ENCODE measurements at regions not wholly inside any gene's neighbourhood (a gene's known extent, or its start where the extent isn't known, plus 50 kb on each side); places are given as distances from the start of the nearest gene placed in this dataset.
"Not testable (repeated sequence)": the region's sequence is repeated elsewhere in the genome, so short reads cannot be mapped to it uniquely, and the experiment has no call there.

- TF ChIP-seq EP300 (IDR thresholded peaks at IDR 0.05) (no peak), POLR2A (IDR thresholded peaks at IDR 0.05) (no peak)
- TF ChIP-seq, protein P1, sequence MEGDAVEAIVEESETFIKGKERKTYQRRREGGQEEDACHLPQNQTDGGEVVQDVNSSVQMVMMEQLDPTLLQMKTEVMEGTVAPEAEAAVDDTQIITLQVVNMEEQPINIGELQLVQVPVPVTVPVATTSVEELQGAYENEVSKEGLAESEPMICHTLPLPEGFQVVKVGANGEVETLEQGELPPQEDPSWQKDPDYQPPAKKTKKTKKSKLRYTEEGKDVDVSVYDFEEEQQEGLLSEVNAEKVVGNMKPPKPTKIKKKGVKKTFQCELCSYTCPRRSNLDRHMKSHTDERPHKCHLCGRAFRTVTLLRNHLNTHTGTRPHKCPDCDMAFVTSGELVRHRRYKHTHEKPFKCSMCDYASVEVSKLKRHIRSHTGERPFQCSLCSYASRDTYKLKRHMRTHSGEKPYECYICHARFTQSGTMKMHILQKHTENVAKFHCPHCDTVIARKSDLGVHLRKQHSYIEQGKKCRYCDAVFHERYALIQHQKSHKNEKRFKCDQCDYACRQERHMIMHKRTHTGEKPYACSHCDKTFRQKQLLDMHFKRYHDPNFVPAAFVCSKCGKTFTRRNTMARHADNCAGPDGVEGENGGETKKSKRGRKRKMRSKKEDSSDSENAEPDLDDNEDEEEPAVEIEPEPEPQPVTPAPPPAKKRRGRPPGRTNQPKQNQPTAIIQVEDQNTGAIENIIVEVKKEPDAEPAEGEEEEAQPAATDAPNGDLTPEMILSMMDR (IDR thresholded peaks at IDR 0.05), result no peak
- DNase-seq, result no peak
- H3K27me3 ChIP-seq, result no peaks in the 10 kb centered on the region
- no peaks in the 10 kb centered on the region for H3K9me3 ChIP-seq
- intact Hi-C loops (cut with DNase I), result no loop called here
- H3K36me3 ChIP-seq, result no peaks in the 10 kb centered on the region
- no peak overlapping the region for H3K27ac ChIP-seq
- 91 to 97% (median 94%) methylated on average over 2 of the region's 2 CpGs for WGBS, 3 donors
- no peak overlapping the region for H3K4me3 ChIP-seq
- no peaks in the 10 kb centered on the region for H3K4me1 ChIP-seq (ENCODE audit: insufficient read depth)
Measured at GRCh38 chr2:18940184-18940583, 350.8 kb upstream of the NT5C1B start.

- H3K27me3 ChIP-seq; H3K27ac ChIP-seq; H3K36me3 ChIP-seq; H3K4me3 ChIP-seq; H3K4me1 ChIP-seq (ENCODE audit: insufficient read depth); intact Hi-C loops (cut with DNase I); DNase-seq; H3K9me3 ChIP-seq: not testable (repeated sequence)
- WGBS, 3 donors, result 76 to 87% (median 79%) methylated on average over 4 to 5 of the region's 5 CpGs
Measured at GRCh38 chr2:18939740-18940139, 350.4 kb upstream of the NT5C1B start.

DNA sequence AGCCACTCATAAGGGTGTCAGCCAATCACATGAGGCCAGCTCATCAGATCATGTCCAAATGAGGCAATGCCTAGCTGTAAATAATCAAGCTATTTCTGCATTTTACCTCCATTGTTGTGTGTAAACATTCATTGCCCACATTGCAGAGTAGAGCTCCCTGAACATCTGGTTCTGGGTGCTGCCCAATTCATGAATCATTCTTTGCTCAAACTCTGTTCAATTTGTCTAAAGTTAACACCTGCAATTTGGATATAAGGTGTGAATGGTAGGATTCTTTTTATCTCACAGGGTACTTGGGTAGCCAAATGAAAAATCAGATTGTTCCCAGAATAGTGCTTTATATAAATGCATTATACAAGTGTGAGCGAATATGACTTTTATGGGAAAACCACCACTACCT lies 345.5 kb upstream of the NT5C1B start:
- 97 to 100% (median 98%) methylated on average over 1 of the region's 1 CpG for WGBS, 3 donors
- TF ChIP-seq, protein P1 (IDR thresholded peaks at IDR 0.05), result no peak
- no peak for TF ChIP-seq POLR2A (IDR thresholded peaks at IDR 0.05)
- TF ChIP-seq EP300 (IDR thresholded peaks at IDR 0.05), result no peak
- no peak for DNase-seq
- Histone ChIP-seq H3K4me1 (ENCODE audit: insufficient read depth) (no peaks in the 10 kb centered on the region), H3K36me3 (no peaks in the 10 kb centered on the region), H3K27me3 (no peaks in the 10 kb centered on the region), H3K4me3 (no peak overlapping the region), H3K9me3 (no peaks in the 10 kb centered on the region), H3K27ac (no peak overlapping the region)
- intact Hi-C loops (cut with DNase I), result no loop called here

DNA sequence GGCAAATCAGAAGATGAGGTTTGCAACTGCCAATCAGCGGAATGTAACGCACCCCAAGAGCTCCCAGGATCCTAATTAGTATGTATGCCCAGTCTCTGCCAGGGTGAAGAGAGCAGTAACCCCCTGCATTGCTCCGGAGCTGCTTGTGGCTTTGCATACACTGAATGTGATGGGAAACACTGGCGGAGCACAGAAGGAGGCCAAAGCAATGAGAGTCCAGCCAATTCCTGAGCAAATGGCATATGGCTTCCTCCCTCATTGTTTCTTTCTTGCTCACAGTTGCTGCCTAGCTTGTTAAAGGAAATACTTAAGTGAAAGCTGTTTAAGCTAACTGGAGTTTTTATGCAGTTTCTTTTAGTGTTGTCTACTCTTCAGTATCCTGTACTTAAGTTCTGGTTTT lies 343.5 kb upstream of the NT5C1B start:
- intact Hi-C loops (cut with DNase I), result no loop called here
- no peak overlapping the region for H3K4me3 ChIP-seq
- H3K9me3 ChIP-seq, result no peaks in the 10 kb centered on the region
- no peaks in the 10 kb centered on the region for H3K27me3 ChIP-seq
- DNase-seq, result no peak
- 74 to 78% (median 77%) methylated on average over 4 of the region's 4 CpGs for WGBS, 3 donors
- no peak overlapping the region for H3K27ac ChIP-seq
- H3K36me3 ChIP-seq, result no peaks in the 10 kb centered on the region
- H3K4me1 ChIP-seq (ENCODE audit: insufficient read depth), result no peaks in the 10 kb centered on the region
- TF ChIP-seq, protein P1 (IDR thresholded peaks at IDR 0.05), result no peak
- TF ChIP-seq EP300 (IDR thresholded peaks at IDR 0.05), result no peak

- Histone ChIP-seq H3K4me3 (no peak overlapping the region), H3K27ac (no peak overlapping the region), H3K9me3 (no peaks in the 10 kb centered on the region), H3K36me3 (no peaks in the 10 kb centered on the region), H3K27me3 (no peaks in the 10 kb centered on the region), H3K4me1 (ENCODE audit: insufficient read depth) (no peaks in the 10 kb centered on the region)
- intact Hi-C loops (cut with DNase I), result no loop called here
- TF ChIP-seq, protein P1 (IDR thresholded peaks at IDR 0.05), result no peak
- TF ChIP-seq EP300 (IDR thresholded peaks at IDR 0.05), result no peak
- TF ChIP-seq POLR2A (IDR thresholded peaks at IDR 0.05), result no peak
- DNase-seq, result no peak
- 77 to 92% (median 89%) methylated on average over 6 of the region's 6 CpGs for WGBS, 3 donors
Measured at GRCh38 chr2:18930971-18931370, 341.6 kb upstream of the NT5C1B start.

Measured in ovary (tissue), 7 donors.